DND-41 (cell line): ENCODE measurements at regions not wholly inside any gene's neighbourhood (a gene's known extent, or its start where the extent isn't known, plus 50 kb on each side); places are given as distances from the start of the nearest gene placed in this dataset.

Source experiments
- EZH2 ChIP-seq: IDR thresholded peaks from 3 replicates; pipeline ENCODE4 v1.6.1; 2012; ENCODE audit warnings: borderline replicate concordance, low read depth, mild to moderate bottlenecking, moderate library complexity, low read length, inconsistent platforms; ENCODE audit not compliant: severe bottlenecking
- TF ChIP-seq, protein P1 (sequence below): IDR thresholded peaks from 2 replicates; pipeline ENCODE4 v1.5.1; 2012; ENCODE audit warnings: borderline replicate concordance, low read length, moderate library complexity, mild to moderate bottlenecking; ENCODE audit not compliant: poor library complexity, severe bottlenecking; ENCODE audit errors: extremely low read depth

- TF ChIP-seq, protein P1, sequence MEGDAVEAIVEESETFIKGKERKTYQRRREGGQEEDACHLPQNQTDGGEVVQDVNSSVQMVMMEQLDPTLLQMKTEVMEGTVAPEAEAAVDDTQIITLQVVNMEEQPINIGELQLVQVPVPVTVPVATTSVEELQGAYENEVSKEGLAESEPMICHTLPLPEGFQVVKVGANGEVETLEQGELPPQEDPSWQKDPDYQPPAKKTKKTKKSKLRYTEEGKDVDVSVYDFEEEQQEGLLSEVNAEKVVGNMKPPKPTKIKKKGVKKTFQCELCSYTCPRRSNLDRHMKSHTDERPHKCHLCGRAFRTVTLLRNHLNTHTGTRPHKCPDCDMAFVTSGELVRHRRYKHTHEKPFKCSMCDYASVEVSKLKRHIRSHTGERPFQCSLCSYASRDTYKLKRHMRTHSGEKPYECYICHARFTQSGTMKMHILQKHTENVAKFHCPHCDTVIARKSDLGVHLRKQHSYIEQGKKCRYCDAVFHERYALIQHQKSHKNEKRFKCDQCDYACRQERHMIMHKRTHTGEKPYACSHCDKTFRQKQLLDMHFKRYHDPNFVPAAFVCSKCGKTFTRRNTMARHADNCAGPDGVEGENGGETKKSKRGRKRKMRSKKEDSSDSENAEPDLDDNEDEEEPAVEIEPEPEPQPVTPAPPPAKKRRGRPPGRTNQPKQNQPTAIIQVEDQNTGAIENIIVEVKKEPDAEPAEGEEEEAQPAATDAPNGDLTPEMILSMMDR: no peak
- TF ChIP-seq EZH2: no peak
Measured at GRCh38 chr1:221035662-221036153, 156.5 kb downstream of the HLX start.
